ENCODE measurements at regions not wholly inside any gene's neighbourhood (a gene's known extent, or its start where the extent isn't known, plus 50 kb on each side); places are given as distances from the start of the nearest gene placed in this dataset.
A peak's percentile ranks its signal among the peaks of the same experiment; 100 is the strongest.

- Histone ChIP-seq H3K4me1 (ENCODE audit: control insufficient read depth, insufficient read depth, low read length) (no peaks in the 10 kb centered on the region), H3K9me3 (ENCODE audit: control insufficient read depth, low read length) (no peaks in the 10 kb centered on the region), H3K4me3 (ENCODE audit: low read length) (no peak overlapping the region), H3K27ac (ENCODE audit: low read depth, low read length) (no peak overlapping the region), H3K27me3 (ENCODE audit: control insufficient read depth, insufficient read depth, low read length, poor library complexity, severe bottlenecking) (no peaks in the 10 kb centered on the region), H3K9ac (ENCODE audit: extremely low read depth, low read length, poor library complexity, severe bottlenecking) (no peak overlapping the region), H3K36me3 (ENCODE audit: control insufficient read depth, insufficient read depth, low read length) (no peaks in the 10 kb centered on the region)
- DNase-seq, result no peak
- no CpG with 5 or more reads among the region's 2 CpGs for WGBS, 2 experiments (ENCODE audit: insufficient coverage in 1 of 2, insufficient read length in 1 of 2)
- TF ChIP-seq CTCF (conservative IDR thresholded peaks at IDR 0.05), result no peak
- Mint-ChIP-seq H3K4me1 (peaks cover 29% of the 10 kb centered on the region), H3K36me3 (ENCODE audit: low read depth) (no peaks in the 10 kb centered on the region), H3K27ac (no peak overlapping the region), H3K9me3 (no peaks in the 10 kb centered on the region), H3K4me3 (no peak overlapping the region), H3K27me3 (ENCODE audit: insufficient read depth) (no peaks in the 10 kb centered on the region)
Observed at GRCh38 chr13:28587174-28587540, 71.8 kb upstream of the POMP start.

GRCh38 chr13:28586439-28587173 lies 72.3 kb upstream of the POMP start:
- no peak overlapping the region for H3K27ac ChIP-seq (ENCODE audit: low read depth, low read length)
- no peaks in the 10 kb centered on the region for H3K9me3 Mint-ChIP-seq
- no peak overlapping the region for H3K27ac Mint-ChIP-seq
- H3K36me3 ChIP-seq (ENCODE audit: control insufficient read depth, insufficient read depth, low read length), result no peaks in the 10 kb centered on the region
- no peak overlapping the region for H3K9ac ChIP-seq (ENCODE audit: extremely low read depth, low read length, poor library complexity, severe bottlenecking)
- 75 to 82% methylated on average over 3 to 6 of the region's 6 CpGs for WGBS, 2 experiments (ENCODE audit: insufficient coverage in 1 of 2, insufficient read length in 1 of 2)
- H3K36me3 Mint-ChIP-seq (ENCODE audit: low read depth), result no peaks in the 10 kb centered on the region
- peaks cover 29% of the 10 kb centered on the region for H3K4me1 Mint-ChIP-seq
- H3K4me1 ChIP-seq (ENCODE audit: control insufficient read depth, insufficient read depth, low read length), result no peaks in the 10 kb centered on the region
- peak; percentile 59 for DNase-seq
- H3K27me3 ChIP-seq (ENCODE audit: control insufficient read depth, insufficient read depth, low read length, poor library complexity, severe bottlenecking), result no peaks in the 10 kb centered on the region
- H3K27me3 Mint-ChIP-seq (ENCODE audit: insufficient read depth), result no peaks in the 10 kb centered on the region
- H3K4me3 ChIP-seq (ENCODE audit: low read length), result no peak overlapping the region
- no peak for TF ChIP-seq CTCF (conservative IDR thresholded peaks at IDR 0.05)
- no peaks in the 10 kb centered on the region for H3K9me3 ChIP-seq (ENCODE audit: control insufficient read depth, low read length)
- no peak overlapping the region for H3K4me3 Mint-ChIP-seq

GRCh38 chr13:28585561-28585960 lies 73.4 kb upstream of the POMP start:
- H3K27ac Mint-ChIP-seq, result no peak overlapping the region
- H3K27me3 ChIP-seq (ENCODE audit: control insufficient read depth, insufficient read depth, low read length, poor library complexity, severe bottlenecking), result no peaks in the 10 kb centered on the region
- 93% methylated on average over 1 of the region's 1 CpG; no CpG with 5 or more reads in 1 of the 2 experiments for WGBS, 2 experiments (ENCODE audit: insufficient coverage in 1 of 2, insufficient read length in 1 of 2)
- H3K36me3 ChIP-seq (ENCODE audit: control insufficient read depth, insufficient read depth, low read length), result no peaks in the 10 kb centered on the region
- H3K9me3 ChIP-seq (ENCODE audit: control insufficient read depth, low read length), result no peaks in the 10 kb centered on the region
- H3K9me3 Mint-ChIP-seq, result no peaks in the 10 kb centered on the region
- no peaks in the 10 kb centered on the region for H3K36me3 Mint-ChIP-seq (ENCODE audit: low read depth)
- no peak overlapping the region for H3K4me3 Mint-ChIP-seq
- no peak for TF ChIP-seq CTCF (conservative IDR thresholded peaks at IDR 0.05)
- H3K4me1 Mint-ChIP-seq, result peaks cover 26% of the 10 kb centered on the region
- no peak overlapping the region for H3K4me3 ChIP-seq (ENCODE audit: low read length)
- no peak overlapping the region for H3K9ac ChIP-seq (ENCODE audit: extremely low read depth, low read length, poor library complexity, severe bottlenecking)
- H3K27me3 Mint-ChIP-seq (ENCODE audit: insufficient read depth), result no peaks in the 10 kb centered on the region
- no peaks in the 10 kb centered on the region for H3K4me1 ChIP-seq (ENCODE audit: control insufficient read depth, insufficient read depth, low read length)
- no peak overlapping the region for H3K27ac ChIP-seq (ENCODE audit: low read depth, low read length)
- DNase-seq, result no peak

Data from endodermal cell (in vitro differentiated cells).